Natural killer cell (primary cell): ENCODE measurements at regions not wholly inside any gene's neighbourhood (a gene's known extent, or its start where the extent isn't known, plus 50 kb on each side); places are given as distances from the start of the nearest gene placed in this dataset.

ENCODE experiments used
- ATAC-seq, 3 donors: fragments of 150-1000 bp in 2 of 3; fragments of 200-7000 bp in 1 of 3; cut with Tn5 transposase; 1 replicate in 1 of 3; 2 replicates in 2 of 3; pipeline ENCODE4 v1.10.0; 2021; ENCODE audit warnings: mild to moderate bottlenecking in 2 of 3, moderate library complexity in 2 of 3
- DNase-seq, 2 donors: peaks; one replicate each; pipeline versions ENCODE4 v3.0.0 to v3.0.0-alpha.2; 2013 to 2021; ENCODE audit warnings: mixed read lengths in 1 of 2
- H3K27ac ChIP-seq: one replicate; pipeline ENCODE4 v1.5.1; 2013; ENCODE audit warnings: mild to moderate bottlenecking, low read length
- H3K27me3 ChIP-seq: one replicate; pipeline ENCODE4 v1.6.1; 2013; ENCODE audit warnings: low read length; ENCODE audit not compliant: control insufficient read depth, insufficient read depth
- H3K36me3 ChIP-seq: one replicate; pipeline ENCODE4 v1.6.1; 2013; ENCODE audit warnings: low read length; ENCODE audit not compliant: control insufficient read depth, insufficient read depth
- H3K4me1 ChIP-seq: one replicate; pipeline ENCODE4 v1.6.1; 2013; ENCODE audit warnings: low read length; ENCODE audit not compliant: control insufficient read depth, insufficient read depth
- H3K4me3 ChIP-seq: one replicate; pipeline ENCODE4 v1.5.1; 2013; ENCODE audit warnings: low read length
- H3K9me3 ChIP-seq: one replicate; pipeline ENCODE4 v1.6.1; 2013; ENCODE audit warnings: low read length; ENCODE audit not compliant: control insufficient read depth, insufficient read depth
- H3K27ac Mint-ChIP-seq, 2 donors: one replicate each; pipeline ENCODE4 v1.8.0; 2022; ENCODE audit warnings: mild to moderate bottlenecking in 2 of 2, mixed read lengths in 2 of 2, moderate library complexity in 1 of 2
- H3K27me3 Mint-ChIP-seq, 2 donors: one replicate each; pipeline ENCODE4 v1.8.0; 2022; ENCODE audit warnings: low read depth in 2 of 2, mixed read lengths in 2 of 2
- H3K36me3 Mint-ChIP-seq: one replicate; pipeline ENCODE4 v1.8.0; 2022; ENCODE audit warnings: mixed read lengths
- H3K4me1 Mint-ChIP-seq, 2 donors: one replicate each; pipeline ENCODE4 v1.8.0; 2022; ENCODE audit warnings: mixed read lengths in 2 of 2
- H3K4me3 Mint-ChIP-seq: one replicate; pipeline ENCODE4 v1.8.0; 2022; ENCODE audit warnings: mild to moderate bottlenecking, moderate library complexity, mixed read lengths
- H3K9me3 Mint-ChIP-seq, 2 donors: one replicate each; pipeline ENCODE4 v1.8.0; 2022; ENCODE audit warnings: mixed read lengths in 2 of 2
- CTCF ChIP-seq: fragments of 200-600 bp; IDR thresholded peaks from one replicate; pipeline ENCODE4 v1.8.0; 2022; ENCODE audit warnings: antibody characterized with exemption
- WGBS: methylation state at CpG from one replicate; pipeline ENCODE4 v1.1.7; 2013; ENCODE audit warnings: missing lambda C conversion rate; ENCODE audit not compliant: insufficient coverage; 5-methylcytosine and 5-hydroxymethylcytosine counted together
- intact Hi-C: fragments of 100-400 bp; cut with micrococcal nuclease; formaldehyde crosslinking; loops from one replicate; pipeline ENCODE4 v1.14.2; 2022

- Histone ChIP-seq H3K9me3 (no peaks in the 10 kb centered on the region), H3K27me3 (no peaks in the 10 kb centered on the region), H3K4me3 (no peak overlapping the region), H3K27ac (no peak overlapping the region), H3K4me1 (no peaks in the 10 kb centered on the region), H3K36me3 (no peaks in the 10 kb centered on the region)
- Mint-ChIP-seq H3K36me3 (no peaks in the 10 kb centered on the region), H3K27ac (no peak overlapping the region), H3K27me3 (no peaks in the 10 kb centered on the region), H3K4me1 (no peaks in the 10 kb centered on the region), H3K4me3 (no peak overlapping the region), H3K9me3 (peaks cover 2% of the 10 kb centered on the region in 2 donors)
- no peak for ATAC-seq
- TF ChIP-seq CTCF, result no peak
- intact Hi-C loops, result no loop called here
- DNase-seq, result no peak
- 90% methylated on average over 3 of the region's 4 CpGs for WGBS
Measured at GRCh38 chr7:12990440-12990839, 303.0 kb downstream of the ARL4A start.

- Histone ChIP-seq H3K4me1 (no peaks in the 10 kb centered on the region), H3K27ac (no peak overlapping the region), H3K27me3 (no peaks in the 10 kb centered on the region), H3K4me3 (no peak overlapping the region), H3K36me3 (no peaks in the 10 kb centered on the region), H3K9me3 (no peaks in the 10 kb centered on the region)
- H3K9me3 Mint-ChIP-seq, result peaks cover 5 to 6% of the 10 kb centered on the region in 2 donors
- no peaks in the 10 kb centered on the region for H3K4me1 Mint-ChIP-seq
- H3K36me3 Mint-ChIP-seq, result no peaks in the 10 kb centered on the region
- intact Hi-C loops, result no loop called here
- no peak overlapping the region for H3K27ac Mint-ChIP-seq
- TF ChIP-seq CTCF, result no peak
- no peak overlapping the region for H3K4me3 Mint-ChIP-seq
- no peak for ATAC-seq
- no peaks in the 10 kb centered on the region for H3K27me3 Mint-ChIP-seq
- no peak for DNase-seq
Measured at GRCh38 chr7:12993025-12993424, 305.6 kb downstream of the ARL4A start.

GRCh38 chr7:12995912-12996469, 308.6 kb downstream of the ARL4A start:
- no peaks in the 10 kb centered on the region for H3K9me3 ChIP-seq
- 81% methylated on average over 1 of the region's 2 CpGs for WGBS
- no peak overlapping the region for H3K4me3 Mint-ChIP-seq
- no peak overlapping the region for H3K27ac Mint-ChIP-seq
- H3K27me3 Mint-ChIP-seq, result no peaks in the 10 kb centered on the region
- no peaks in the 10 kb centered on the region for H3K4me1 ChIP-seq
- peaks cover 11 to 14% of the 10 kb centered on the region in 2 donors for H3K9me3 Mint-ChIP-seq
- ATAC-seq (no peak), DNase-seq (no peak)
- no peak overlapping the region for H3K4me3 ChIP-seq
- intact Hi-C loops, result no loop called here
- H3K36me3 ChIP-seq, result no peaks in the 10 kb centered on the region
- no peaks in the 10 kb centered on the region for H3K4me1 Mint-ChIP-seq
- H3K36me3 Mint-ChIP-seq, result no peaks in the 10 kb centered on the region
- H3K27ac ChIP-seq, result no peak overlapping the region
- no peak for TF ChIP-seq CTCF
- H3K27me3 ChIP-seq, result no peaks in the 10 kb centered on the region

- no peaks in the 10 kb centered on the region for H3K27me3 ChIP-seq
- H3K27ac ChIP-seq, result no peak overlapping the region
- WGBS, result 90% methylated on average over 1 of the region's 1 CpG
- Mint-ChIP-seq H3K36me3 (peaks cover 6% of the 10 kb centered on the region), H3K4me1 (no peaks in the 10 kb centered on the region), H3K27ac (no peak overlapping the region), H3K9me3 (peaks cover 13 to 21% of the 10 kb centered on the region in 2 donors), H3K4me3 (no peak overlapping the region), H3K27me3 (no peaks in the 10 kb centered on the region)
- H3K9me3 ChIP-seq, result no peaks in the 10 kb centered on the region
- DNase-seq (no peak), ATAC-seq (no peak)
- H3K4me1 ChIP-seq, result no peaks in the 10 kb centered on the region
- no peak overlapping the region for H3K4me3 ChIP-seq
- no peaks in the 10 kb centered on the region for H3K36me3 ChIP-seq
- intact Hi-C loops, result no loop called here
- TF ChIP-seq CTCF, result no peak
Measured at GRCh38 chr7:13007331-13007730, 319.9 kb downstream of the ARL4A start.
